GM21576 (cell line): ENCODE measurements at regions not wholly inside any gene's neighbourhood (a gene's known extent, or its start where the extent isn't known, plus 50 kb on each side); places are given as distances from the start of the nearest gene placed in this dataset.
"Not testable (repeated sequence)": the region's sequence is repeated elsewhere in the genome, so short reads cannot be mapped to it uniquely, and the experiment has no call there.

Experiments used
- ATAC-seq: cut with Tn5 transposase; IDR thresholded peaks from one replicate; pipeline ENCODE4 v1.9.1; 2021; ENCODE audit warnings: mild to moderate bottlenecking, moderate library complexity; ENCODE audit not compliant: unreplicated experiment

GRCh38 chr7:153070141-153070540 is 310.6 kb downstream of the ACTR3B start:
- no peak for ATAC-seq

GRCh38 chr7:153072806-153073205 is 313.3 kb downstream of the ACTR3B start:
- ATAC-seq: no peak

GRCh38 chr7:153076289-153076688 is 316.7 kb downstream of the ACTR3B start:
- not testable (repeated sequence) for ATAC-seq

GRCh38 chr7:153081496-153081895 is 321.9 kb downstream of the ACTR3B start:
- ATAC-seq: no peak

- ATAC-seq: no peak
Observed at GRCh38 chr7:153084278-153084677, 324.7 kb downstream of the ACTR3B start.

- no peak for ATAC-seq
Observed at GRCh38 chr7:153087498-153087897, 327.9 kb downstream of the ACTR3B start.

- no peak for ATAC-seq
Observed at GRCh38 chr7:153088601-153089000, 329.0 kb downstream of the ACTR3B start.

GRCh38 chr7:153090209-153090608 is 330.7 kb downstream of the ACTR3B start:
- ATAC-seq: no peak

GRCh38 chr7:153090764-153091163 is 331.2 kb downstream of the ACTR3B start:
- no peak for ATAC-seq

GRCh38 chr7:153091477-153091876 is 331.9 kb downstream of the ACTR3B start:
- ATAC-seq: no peak

- no peak for ATAC-seq
Observed at GRCh38 chr7:153097511-153098201, 338.1 kb downstream of the ACTR3B start.

GRCh38 chr7:153099235-153099634 is 339.7 kb downstream of the ACTR3B start:
- no peak for ATAC-seq

- no peak for ATAC-seq
Observed at GRCh38 chr7:153100691-153101237, 341.2 kb downstream of the ACTR3B start.

- ATAC-seq: no peak
Observed at GRCh38 chr7:153103202-153103601, 343.6 kb downstream of the ACTR3B start.

- no peak for ATAC-seq
Observed at GRCh38 chr7:153107826-153108225, 348.3 kb downstream of the ACTR3B start.

- no peak for ATAC-seq
Observed at GRCh38 chr7:153109566-153109965, 350.0 kb downstream of the ACTR3B start.

GRCh38 chr7:153110606-153111005 is 351.1 kb downstream of the ACTR3B start:
- ATAC-seq: no peak

GRCh38 chr7:153122255-153122654 is 362.7 kb downstream of the ACTR3B start:
- not testable (repeated sequence) for ATAC-seq

GRCh38 chr7:153130052-153130451 is 370.5 kb downstream of the ACTR3B start:
- ATAC-seq: no peak

- ATAC-seq: no peak
Observed at GRCh38 chr7:153151766-153152165, 392.2 kb downstream of the ACTR3B start.

- ATAC-seq: no peak
Observed at GRCh38 chr7:153152801-153153422, 393.4 kb downstream of the ACTR3B start.

- no peak for ATAC-seq
Observed at GRCh38 chr7:153158149-153158548, 398.6 kb downstream of the ACTR3B start.
